ENCODE measurements at regions not wholly inside any gene's neighbourhood (a gene's known extent, or its start where the extent isn't known, plus 50 kb on each side); places are given as distances from the start of the nearest gene placed in this dataset.

DNA sequence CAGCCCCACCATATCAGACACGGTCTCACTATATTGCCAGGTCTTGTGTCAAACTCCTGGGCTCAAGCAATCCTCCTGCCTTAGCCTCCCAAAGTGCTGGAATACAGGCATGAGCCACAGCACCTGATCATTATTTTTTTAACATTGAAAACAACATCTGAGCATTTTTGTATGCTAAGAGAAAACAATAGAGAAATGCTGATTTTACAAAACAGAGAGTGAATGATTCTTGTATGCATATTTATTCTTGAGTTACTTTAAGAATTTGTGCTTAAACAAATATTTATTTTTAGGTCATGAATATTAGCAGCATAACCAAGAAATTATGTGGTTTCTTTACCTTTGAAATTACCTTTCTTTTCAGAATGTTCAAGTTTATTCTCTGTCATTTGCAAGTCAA, 81.8 kb upstream of the KITLG start:
- TF ChIP-seq POLR2A (IDR thresholded peaks at IDR 0.05) (no peak), EP300 (IDR thresholded peaks at IDR 0.05) (no peak), POLR2AphosphoS5 (IDR thresholded peaks at IDR 0.05) (no peak)
- TF ChIP-seq, protein P1, sequence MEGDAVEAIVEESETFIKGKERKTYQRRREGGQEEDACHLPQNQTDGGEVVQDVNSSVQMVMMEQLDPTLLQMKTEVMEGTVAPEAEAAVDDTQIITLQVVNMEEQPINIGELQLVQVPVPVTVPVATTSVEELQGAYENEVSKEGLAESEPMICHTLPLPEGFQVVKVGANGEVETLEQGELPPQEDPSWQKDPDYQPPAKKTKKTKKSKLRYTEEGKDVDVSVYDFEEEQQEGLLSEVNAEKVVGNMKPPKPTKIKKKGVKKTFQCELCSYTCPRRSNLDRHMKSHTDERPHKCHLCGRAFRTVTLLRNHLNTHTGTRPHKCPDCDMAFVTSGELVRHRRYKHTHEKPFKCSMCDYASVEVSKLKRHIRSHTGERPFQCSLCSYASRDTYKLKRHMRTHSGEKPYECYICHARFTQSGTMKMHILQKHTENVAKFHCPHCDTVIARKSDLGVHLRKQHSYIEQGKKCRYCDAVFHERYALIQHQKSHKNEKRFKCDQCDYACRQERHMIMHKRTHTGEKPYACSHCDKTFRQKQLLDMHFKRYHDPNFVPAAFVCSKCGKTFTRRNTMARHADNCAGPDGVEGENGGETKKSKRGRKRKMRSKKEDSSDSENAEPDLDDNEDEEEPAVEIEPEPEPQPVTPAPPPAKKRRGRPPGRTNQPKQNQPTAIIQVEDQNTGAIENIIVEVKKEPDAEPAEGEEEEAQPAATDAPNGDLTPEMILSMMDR (IDR thresholded peaks at IDR 0.05) = no peak
